GM23338 (cell line): ENCODE measurements at regions not wholly inside any gene's neighbourhood (a gene's known extent, or its start where the extent isn't known, plus 50 kb on each side); places are given as distances from the start of the nearest gene placed in this dataset.

Experiments used
- ATAC-seq: fragments of 200-7000 bp; cut with Tn5 transposase; 3 replicates; pipeline ENCODE4 v1.9.1; 2020
- DNase-seq: peaks from one replicate; pipeline ENCODE4 v3.0.0-alpha.2; 2015; ENCODE audit warnings: low spot score
- H2AFZ ChIP-seq: fragments of 200-600 bp; sonication (generic); 2 replicates; pipeline ENCODE4 v1.8.0; 2016; ENCODE audit warnings: antibody characterized with exemption, mild to moderate bottlenecking, moderate library complexity
- H3F3A ChIP-seq: fragments of 200-600 bp; sonication (generic); replicated peaks from 2 replicates; pipeline ENCODE4 v1.8.0; 2017; ENCODE audit warnings: antibody characterized with exemption, mixed run types, low read depth
- H3K27ac ChIP-seq: fragments of 200-600 bp; sonication (generic); 2 replicates; pipeline ENCODE4 v1.6.1; 2016; ENCODE audit warnings: low read depth
- H3K27me3 ChIP-seq: fragments of 200-600 bp; sonication (generic); 2 replicates; pipeline ENCODE4 v1.8.0; 2016; ENCODE audit warnings: mild to moderate bottlenecking, mixed run types, moderate library complexity; ENCODE audit not compliant: insufficient read depth
- H3K36me3 ChIP-seq: fragments of 200-600 bp; sonication (generic); 2 replicates; pipeline ENCODE4 v1.8.0; 2016; ENCODE audit warnings: mild to moderate bottlenecking; ENCODE audit not compliant: insufficient read depth
- H3K4me1 ChIP-seq: fragments of 200-600 bp; sonication (generic); 2 replicates; pipeline ENCODE4 v1.8.0; 2016; ENCODE audit warnings: mild to moderate bottlenecking, moderate library complexity; ENCODE audit not compliant: insufficient read depth
- H3K4me2 ChIP-seq: fragments of 200-600 bp; sonication (generic); 2 replicates; pipeline ENCODE4 v1.7.1; 2017; ENCODE audit warnings: mixed run types
- H3K4me3 ChIP-seq: fragments of 200-600 bp; sonication (generic); 2 replicates; pipeline ENCODE4 v1.6.1; 2016; ENCODE audit warnings: mixed run types
- H3K79me2 ChIP-seq: fragments of 200-600 bp; sonication (generic); replicated peaks from 2 replicates; pipeline ENCODE4 v1.8.0; 2017; ENCODE audit warnings: mild to moderate bottlenecking; ENCODE audit not compliant: insufficient read depth
- H3K9me2 ChIP-seq: fragments of 200-600 bp; sonication (generic); 2 replicates; pipeline ENCODE4 v1.8.0; 2017; ENCODE audit not compliant: insufficient read depth
- H4K20me1 ChIP-seq: fragments of 200-600 bp; sonication (generic); replicated peaks from 2 replicates; pipeline ENCODE4 v1.8.0; 2017; ENCODE audit warnings: mild to moderate bottlenecking; ENCODE audit not compliant: insufficient read depth
- H3K27ac Mint-ChIP-seq: 2 replicates; pipeline ENCODE4 v1.8.0; 2020; ENCODE audit warnings: inconsistent platforms, mild to moderate bottlenecking, moderate library complexity, mixed read lengths
- H3K27me3 Mint-ChIP-seq: 3 replicates; pipeline ENCODE4 v1.8.0; 2022; ENCODE audit warnings: low read depth, mild to moderate bottlenecking, moderate library complexity, mixed read lengths, inconsistent platforms; ENCODE audit not compliant: insufficient read depth, poor library complexity
- H3K36me3 Mint-ChIP-seq: 3 replicates; pipeline ENCODE4 v1.8.0; 2021; ENCODE audit warnings: low read depth, mild to moderate bottlenecking, inconsistent platforms, moderate library complexity, mixed read lengths
- H3K4me1 Mint-ChIP-seq: 3 replicates; pipeline ENCODE4 v1.8.0; 2020; ENCODE audit warnings: mild to moderate bottlenecking, inconsistent platforms, mixed read lengths
- H3K4me3 Mint-ChIP-seq: 3 replicates; pipeline ENCODE4 v1.8.0; 2021; ENCODE audit warnings: moderate library complexity, mild to moderate bottlenecking, inconsistent platforms, mixed read lengths
- H3K9me3 Mint-ChIP-seq: 3 replicates; pipeline ENCODE4 v1.8.0; 2020; ENCODE audit warnings: moderate library complexity, mild to moderate bottlenecking, inconsistent platforms, mixed read lengths
- EZH2 ChIP-seq: fragments of 200-600 bp; sonication (generic); IDR thresholded peaks from one replicate; pipeline ENCODE4 v1.8.0; 2017; ENCODE audit warnings: antibody characterized with exemption, mild to moderate bottlenecking, low read depth; ENCODE audit not compliant: unreplicated experiment
- EZH2phosphoT487 ChIP-seq: fragments of 200-600 bp; sonication (generic); IDR thresholded peaks from one replicate; pipeline ENCODE4 v1.8.1; 2018; ENCODE audit warnings: antibody characterized with exemption; ENCODE audit not compliant: unreplicated experiment
- JUNB ChIP-seq: IDR thresholded peaks from one replicate; pipeline ENCODE4 v1.6.1; 2016; ENCODE audit warnings: antibody characterized with exemption; ENCODE audit not compliant: unreplicated experiment
- NANOG ChIP-seq: IDR thresholded peaks from 2 replicates; pipeline ENCODE4 v1.6.1; 2016; ENCODE audit warnings: antibody characterized with exemption, borderline replicate concordance
- ZNF114 ChIP-seq: fragments of 250-450 bp; sonication (Bioruptor Pico); IDR thresholded peaks from 2 replicates; pipeline ENCODE4 v1.5.0; 2020; ENCODE audit warnings: mild to moderate bottlenecking, moderate library complexity
- TF ChIP-seq, protein P1 (sequence below): fragments of 250-450 bp; sonication (Bioruptor Pico); IDR thresholded peaks from 2 replicates; pipeline ENCODE4 v1.5.0; 2020; ENCODE audit warnings: mild to moderate bottlenecking, moderate library complexity

DNA sequence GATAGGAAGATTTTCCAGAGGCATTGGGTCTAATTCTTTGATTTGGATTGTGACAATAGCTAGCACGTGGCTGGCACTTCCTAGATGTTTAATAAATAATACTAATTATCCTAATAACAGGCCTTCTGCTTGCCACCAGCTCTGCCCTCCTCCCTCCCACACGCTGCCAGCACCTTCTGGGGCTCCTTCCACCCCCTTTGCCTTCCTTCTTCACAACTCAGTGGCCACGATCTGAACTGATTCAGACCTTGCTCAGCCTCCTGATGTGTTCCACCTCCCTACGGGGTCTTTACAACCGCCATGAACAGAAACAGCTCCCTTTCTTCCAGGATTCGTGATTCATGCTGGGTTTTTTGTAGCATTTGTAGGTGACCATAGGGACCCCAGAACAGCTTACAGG, 310.3 kb upstream of the HS6ST1 start:
- H3K27me3 Mint-ChIP-seq, result peaks cover 9% of the 10 kb centered on the region
- H3K4me1 ChIP-seq, result no peaks in the 10 kb centered on the region; the same call in 1 of the 2 replicates
- no peak overlapping the region for H3K4me2 ChIP-seq
- no peak overlapping the region for H3K27ac ChIP-seq
- no peaks in the 10 kb centered on the region for H4K20me1 ChIP-seq
- peaks cover 2% of the 10 kb centered on the region for H3K9me3 Mint-ChIP-seq
- no peak overlapping the region for H3K4me3 ChIP-seq
- no peak overlapping the region for H2AFZ ChIP-seq
- TF ChIP-seq EZH2phosphoT487 (no peak), ZNF114 (CRISPR knock-in tag) (no peak), EZH2 (no peak), NANOG (no peak), JUNB (no peak)
- TF ChIP-seq, protein P1, sequence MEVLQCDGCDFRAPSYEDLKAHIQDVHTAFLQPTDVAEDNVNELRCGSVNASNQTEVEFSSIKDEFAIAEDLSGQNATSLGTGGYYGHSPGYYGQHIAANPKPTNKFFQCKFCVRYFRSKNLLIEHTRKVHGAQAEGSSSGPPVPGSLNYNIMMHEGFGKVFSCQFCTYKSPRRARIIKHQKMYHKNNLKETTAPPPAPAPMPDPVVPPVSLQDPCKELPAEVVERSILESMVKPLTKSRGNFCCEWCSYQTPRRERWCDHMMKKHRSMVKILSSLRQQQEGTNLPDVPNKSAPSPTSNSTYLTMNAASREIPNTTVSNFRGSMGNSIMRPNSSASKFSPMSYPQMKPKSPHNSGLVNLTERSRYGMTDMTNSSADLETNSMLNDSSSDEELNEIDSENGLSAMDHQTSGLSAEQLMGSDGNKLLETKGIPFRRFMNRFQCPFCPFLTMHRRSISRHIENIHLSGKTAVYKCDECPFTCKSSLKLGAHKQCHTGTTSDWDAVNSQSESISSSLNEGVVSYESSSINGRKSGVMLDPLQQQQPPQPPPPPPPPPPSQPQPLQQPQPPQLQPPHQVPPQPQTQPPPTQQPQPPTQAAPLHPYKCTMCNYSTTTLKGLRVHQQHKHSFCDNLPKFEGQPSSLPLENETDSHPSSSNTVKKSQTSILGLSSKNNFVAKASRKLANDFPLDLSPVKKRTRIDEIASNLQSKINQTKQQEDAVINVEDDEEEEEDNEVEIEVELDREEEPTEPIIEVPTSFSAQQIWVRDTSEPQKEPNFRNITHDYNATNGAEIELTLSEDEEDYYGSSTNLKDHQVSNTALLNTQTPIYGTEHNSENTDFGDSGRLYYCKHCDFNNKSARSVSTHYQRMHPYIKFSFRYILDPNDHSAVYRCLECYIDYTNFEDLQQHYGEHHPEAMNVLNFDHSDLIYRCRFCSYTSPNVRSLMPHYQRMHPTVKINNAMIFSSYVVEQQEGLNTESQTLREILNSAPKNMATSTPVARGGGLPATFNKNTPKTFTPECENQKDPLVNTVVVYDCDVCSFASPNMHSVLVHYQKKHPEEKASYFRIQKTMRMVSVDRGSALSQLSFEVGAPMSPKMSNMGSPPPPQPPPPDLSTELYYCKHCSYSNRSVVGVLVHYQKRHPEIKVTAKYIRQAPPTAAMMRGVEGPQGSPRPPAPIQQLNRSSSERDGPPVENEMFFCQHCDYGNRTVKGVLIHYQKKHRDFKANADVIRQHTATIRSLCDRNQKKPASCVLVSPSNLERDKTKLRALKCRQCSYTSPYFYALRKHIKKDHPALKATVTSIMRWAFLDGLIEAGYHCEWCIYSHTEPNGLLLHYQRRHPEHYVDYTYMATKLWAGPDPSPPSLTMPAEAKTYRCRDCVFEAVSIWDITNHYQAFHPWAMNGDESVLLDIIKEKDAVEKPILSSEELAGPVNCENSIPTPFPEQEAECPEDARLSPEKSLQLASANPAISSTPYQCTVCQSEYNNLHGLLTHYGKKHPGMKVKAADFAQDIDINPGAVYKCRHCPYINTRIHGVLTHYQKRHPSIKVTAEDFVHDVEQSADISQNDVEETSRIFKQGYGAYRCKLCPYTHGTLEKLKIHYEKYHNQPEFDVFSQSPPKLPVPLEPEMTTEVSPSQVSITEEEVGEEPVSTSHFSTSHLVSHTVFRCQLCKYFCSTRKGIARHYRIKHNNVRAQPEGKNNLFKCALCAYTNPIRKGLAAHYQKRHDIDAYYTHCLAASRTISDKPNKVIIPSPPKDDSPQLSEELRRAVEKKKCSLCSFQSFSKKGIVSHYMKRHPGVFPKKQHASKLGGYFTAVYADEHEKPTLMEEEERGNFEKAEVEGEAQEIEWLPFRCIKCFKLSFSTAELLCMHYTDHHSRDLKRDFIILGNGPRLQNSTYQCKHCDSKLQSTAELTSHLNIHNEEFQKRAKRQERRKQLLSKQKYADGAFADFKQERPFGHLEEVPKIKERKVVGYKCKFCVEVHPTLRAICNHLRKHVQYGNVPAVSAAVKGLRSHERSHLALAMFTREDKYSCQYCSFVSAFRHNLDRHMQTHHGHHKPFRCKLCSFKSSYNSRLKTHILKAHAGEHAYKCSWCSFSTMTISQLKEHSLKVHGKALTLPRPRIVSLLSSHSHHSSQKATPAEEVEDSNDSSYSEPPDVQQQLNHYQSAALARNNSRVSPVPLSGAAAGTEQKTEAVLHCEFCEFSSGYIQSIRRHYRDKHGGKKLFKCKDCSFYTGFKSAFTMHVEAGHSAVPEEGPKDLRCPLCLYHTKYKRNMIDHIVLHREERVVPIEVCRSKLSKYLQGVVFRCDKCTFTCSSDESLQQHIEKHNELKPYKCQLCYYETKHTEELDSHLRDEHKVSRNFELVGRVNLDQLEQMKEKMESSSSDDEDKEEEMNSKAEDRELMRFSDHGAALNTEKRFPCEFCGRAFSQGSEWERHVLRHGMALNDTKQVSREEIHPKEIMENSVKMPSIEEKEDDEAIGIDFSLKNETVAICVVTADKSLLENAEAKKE, result no peak
- DNase-seq (no peak), ATAC-seq (no peak)
- no peaks in the 10 kb centered on the region for H3K36me3 ChIP-seq
- H3K4me1 Mint-ChIP-seq, result peaks cover 27% of the 10 kb centered on the region
- no peak overlapping the region for H3K4me3 Mint-ChIP-seq
- H3K9me2 ChIP-seq, result peaks cover 3% of the 10 kb centered on the region; the same call in 1 of the 2 replicates
- no peaks in the 10 kb centered on the region for H3F3A ChIP-seq
- no peaks in the 10 kb centered on the region for H3K79me2 ChIP-seq
- H3K36me3 Mint-ChIP-seq, result no peaks in the 10 kb centered on the region
- H3K27me3 ChIP-seq, result no peaks in the 10 kb centered on the region
- H3K27ac Mint-ChIP-seq, result no peak overlapping the region
